HepG2 (cell line): ENCODE measurements at regions not wholly inside any gene's neighbourhood (a gene's known extent, or its start where the extent isn't known, plus 50 kb on each side); places are given as distances from the start of the nearest gene placed in this dataset.

Source experiments
- CHD4 ChIP-seq: fragments of 200-600 bp; sonication (generic); IDR thresholded peaks from 2 replicates; pipeline ENCODE4 v1.7.0; 2017; ENCODE audit warnings: mild to moderate bottlenecking, low read length, borderline replicate concordance
- CTCF ChIP-seq: sonication (generic); formaldehyde crosslinking; IDR thresholded peaks from 2 replicates; pipeline ENCODE4 v1.5.0; 2020; ENCODE audit warnings: mild to moderate bottlenecking, missing genetic modification reagents, moderate library complexity
- HINFP ChIP-seq: sonication (generic); formaldehyde crosslinking; IDR thresholded peaks from 2 replicates; pipeline ENCODE4 v1.4.0; 2020; ENCODE audit warnings: low read depth, mild to moderate bottlenecking, missing genetic modification reagents
- MED1 ChIP-seq: sonication (generic); formaldehyde crosslinking; IDR thresholded peaks from 2 replicates; pipeline ENCODE4 v1.4.0; 2020; ENCODE audit warnings: missing genetic modification reagents
- NFIB ChIP-seq: sonication (generic); formaldehyde crosslinking; IDR thresholded peaks from 2 replicates; pipeline ENCODE4 v1.9.0; 2021; ENCODE audit warnings: missing genetic modification reagents, mild to moderate bottlenecking, borderline replicate concordance
- REXO4 ChIP-seq: sonication (generic); formaldehyde crosslinking; IDR thresholded peaks from 2 replicates; pipeline ENCODE4 v1.8.0; 2022; ENCODE audit warnings: missing genetic modification reagents, mild to moderate bottlenecking, borderline replicate concordance
- SMC3 ChIP-seq: IDR thresholded peaks from 2 replicates; pipeline ENCODE4 v1.6.1; 2011; ENCODE audit warnings: low read length, improper control_type of control experiment
- ZBTB1 ChIP-seq: sonication (generic); formaldehyde crosslinking; IDR thresholded peaks from 2 replicates; pipeline ENCODE4 v1.4.0; 2020; ENCODE audit warnings: missing genetic modification reagents, borderline replicate concordance
- TF ChIP-seq, protein P1 (sequence below): IDR thresholded peaks from 2 replicates; pipeline ENCODE4 v1.6.1; 2016; ENCODE audit warnings: mild to moderate bottlenecking

DNA sequence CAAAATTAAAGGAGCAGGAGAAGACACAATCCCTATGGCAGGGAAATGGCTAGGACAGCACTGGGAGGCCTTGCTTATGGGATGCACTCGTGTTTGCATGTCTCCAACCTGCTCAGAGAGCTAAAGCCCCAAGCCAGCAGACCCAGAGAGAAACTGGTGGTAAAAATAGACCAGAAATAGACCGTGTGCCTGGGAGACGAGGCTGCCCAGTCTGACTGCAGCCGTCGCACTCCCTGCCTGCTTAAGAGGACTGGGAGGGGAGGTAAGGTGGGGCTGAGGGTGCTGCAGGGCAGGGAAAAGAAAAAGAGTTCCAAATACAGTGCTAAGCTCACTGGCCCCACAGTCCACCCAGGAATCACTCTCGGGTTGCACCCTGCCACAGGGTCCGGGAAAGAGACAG lies 633.5 kb downstream of the BCOR start:
- TF ChIP-seq, protein P1, sequence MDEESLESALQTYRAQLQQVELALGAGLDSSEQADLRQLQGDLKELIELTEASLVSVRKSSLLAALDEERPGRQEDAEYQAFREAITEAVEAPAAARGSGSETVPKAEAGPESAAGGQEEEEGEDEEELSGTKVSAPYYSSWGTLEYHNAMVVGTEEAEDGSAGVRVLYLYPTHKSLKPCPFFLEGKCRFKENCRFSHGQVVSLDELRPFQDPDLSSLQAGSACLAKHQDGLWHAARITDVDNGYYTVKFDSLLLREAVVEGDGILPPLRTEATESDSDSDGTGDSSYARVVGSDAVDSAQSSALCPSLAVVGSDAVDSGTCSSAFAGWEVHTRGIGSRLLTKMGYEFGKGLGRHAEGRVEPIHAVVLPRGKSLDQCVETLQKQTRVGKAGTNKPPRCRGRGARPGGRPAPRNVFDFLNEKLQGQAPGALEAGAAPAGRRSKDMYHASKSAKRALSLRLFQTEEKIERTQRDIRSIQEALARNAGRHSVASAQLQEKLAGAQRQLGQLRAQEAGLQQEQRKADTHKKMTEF (CRISPR knock-in tag), result no peak
- TF ChIP-seq CHD4, result no peak
- no peak for TF ChIP-seq NFIB (CRISPR knock-in tag)
- no peak for TF ChIP-seq ZBTB1 (CRISPR knock-in tag)
- TF ChIP-seq CTCF (CRISPR knock-in tag), result no peak
- no peak for TF ChIP-seq HINFP (CRISPR knock-in tag)
- TF ChIP-seq SMC3, result no peak
- TF ChIP-seq REXO4 (CRISPR knock-in tag), result no peak
- TF ChIP-seq MED1 (CRISPR knock-in tag), result no peak
